Activated CD4-positive, alpha-beta T cell treated with anti-CD3 and anti-CD28 coated beads for 24 hours (primary cell): ENCODE measurements at regions not wholly inside any gene's neighbourhood (a gene's known extent, or its start where the extent isn't known, plus 50 kb on each side); places are given as distances from the start of the nearest gene placed in this dataset.
"Not testable (repeated sequence)": the region's sequence is repeated elsewhere in the genome, so short reads cannot be mapped to it uniquely, and the experiment has no call there.

Source experiments
- DNase-seq, 2 donors: peaks; one replicate each; pipeline ENCODE4 v3.0.0-alpha.2; 2020; ENCODE audit warnings: low read depth in 2 of 2

DNA sequence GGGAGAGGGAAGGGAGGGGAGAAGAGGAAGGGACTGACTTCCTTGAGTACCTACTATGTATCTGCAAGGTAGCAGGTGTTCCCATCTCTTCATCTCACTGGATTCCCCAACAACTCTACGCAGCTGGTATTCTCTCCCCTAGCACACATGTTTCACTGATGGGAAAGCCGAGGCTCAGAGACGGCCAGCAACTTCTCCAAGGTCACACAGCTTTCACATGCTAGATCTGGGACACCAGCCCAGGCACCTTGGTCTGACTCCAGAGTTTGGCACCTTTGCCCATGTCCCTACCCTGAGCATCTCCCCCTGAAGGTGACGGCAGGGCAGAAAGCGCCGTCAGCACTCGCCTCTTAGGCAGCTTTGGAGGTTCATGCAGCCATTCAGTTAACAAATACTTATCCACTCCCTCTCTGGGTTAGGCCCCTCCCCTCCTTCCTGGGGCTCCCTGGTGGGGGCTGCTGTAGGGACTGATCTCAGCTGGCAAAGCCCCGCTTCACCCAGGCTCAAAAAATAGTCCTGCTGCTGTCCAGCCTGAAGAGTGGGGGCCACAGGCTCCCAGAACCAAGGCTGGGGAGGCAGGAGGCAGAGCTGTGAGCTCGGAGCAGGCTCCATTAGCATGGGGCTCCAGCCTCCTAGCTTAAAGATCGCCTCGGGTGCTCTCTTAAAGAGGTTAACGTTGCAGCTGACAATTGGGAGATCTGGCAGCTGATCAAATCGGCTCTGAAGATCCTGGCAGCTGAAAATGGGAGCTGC is 79.4 kb downstream of the IGLL1 start:
- DNase-seq, result no peak

GRCh38 chr22:23499845-23500500 is 80.1 kb downstream of the IGLL1 start:
- DNase-seq, result no peak

- no peak for DNase-seq
Measured at GRCh38 chr22:23498811-23499798, 81.0 kb downstream of the IGLL1 start.

GRCh38 chr22:23497889-23498288 is 82.2 kb downstream of the IGLL1 start:
- not testable (repeated sequence) for DNase-seq

DNA sequence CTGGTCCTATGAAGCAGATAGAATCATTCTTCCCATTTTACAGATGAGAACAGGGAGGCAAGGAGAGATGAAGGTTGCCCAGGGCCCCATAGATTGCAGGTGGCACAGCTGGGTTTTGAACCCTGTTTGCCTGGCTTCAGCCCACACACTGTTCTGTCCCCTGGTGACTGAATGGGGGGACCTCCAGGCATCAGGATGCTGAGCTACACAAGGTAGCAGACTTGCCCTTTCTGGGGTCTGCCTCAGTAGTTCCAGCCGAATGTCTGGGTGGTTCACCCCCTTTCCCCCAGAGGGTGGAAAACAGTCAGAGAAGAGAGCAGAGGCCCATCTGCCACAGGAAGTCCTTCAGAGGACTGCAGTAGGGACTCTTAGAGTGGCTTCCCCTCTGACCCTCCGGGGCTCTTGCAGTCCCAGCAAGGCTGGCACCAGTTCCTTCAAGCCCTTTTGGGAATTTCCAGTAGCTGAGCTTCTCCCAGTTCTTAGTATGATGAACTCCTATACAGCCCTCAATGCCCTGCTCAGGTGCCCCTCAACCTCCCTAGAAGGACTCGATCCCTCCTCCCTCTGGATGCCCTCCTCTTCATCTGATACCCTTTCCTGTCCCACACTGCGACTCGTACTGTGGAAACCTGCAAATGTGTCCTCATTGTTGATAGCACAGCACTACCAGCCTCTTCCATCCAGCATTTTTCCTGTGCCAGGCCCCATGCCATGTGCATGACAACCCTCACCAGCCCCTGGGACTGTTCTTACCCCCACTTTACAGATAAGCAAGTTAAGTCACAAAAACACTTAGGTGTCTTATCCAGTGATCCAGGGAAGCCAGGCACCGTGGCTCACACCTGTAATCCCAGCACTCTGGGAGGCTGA is 82.8 kb downstream of the IGLL1 start:
- DNase-seq, result no peak

- no peak for DNase-seq
Measured at GRCh38 chr22:23496445-23496833, 83.7 kb downstream of the IGLL1 start.

GRCh38 chr22:23495614-23496444 is 84.3 kb downstream of the IGLL1 start:
- DNase-seq, result no peak

DNA sequence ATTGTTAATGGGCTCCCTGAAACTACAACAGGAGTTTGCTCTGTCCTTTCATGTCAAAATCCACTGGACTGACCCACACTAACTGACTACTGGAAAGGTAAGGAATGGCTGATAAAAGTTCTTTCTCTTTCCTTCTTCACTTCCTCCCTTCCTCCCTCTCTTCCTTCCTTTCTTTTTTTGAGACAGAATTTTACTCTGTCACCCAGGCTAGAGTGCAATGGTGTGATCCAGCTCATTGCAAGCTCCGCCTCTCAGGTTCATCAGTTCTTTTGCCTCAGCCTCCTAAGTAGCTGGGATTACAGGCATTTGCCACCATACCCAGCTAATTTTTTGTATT is 85.2 kb downstream of the IGLL1 start:
- no peak for DNase-seq

- DNase-seq, result no peak
Measured at GRCh38 chr22:23485490-23485889, 94.6 kb downstream of the IGLL1 start.

- DNase-seq, result no peak
Measured at GRCh38 chr22:23484651-23485050, 95.4 kb downstream of the IGLL1 start.

GRCh38 chr22:23481369-23481768 is 98.7 kb downstream of the IGLL1 start:
- no peak for DNase-seq

- DNase-seq, result no peak
Measured at GRCh38 chr22:23478175-23478574, 101.9 kb downstream of the IGLL1 start.

DNA sequence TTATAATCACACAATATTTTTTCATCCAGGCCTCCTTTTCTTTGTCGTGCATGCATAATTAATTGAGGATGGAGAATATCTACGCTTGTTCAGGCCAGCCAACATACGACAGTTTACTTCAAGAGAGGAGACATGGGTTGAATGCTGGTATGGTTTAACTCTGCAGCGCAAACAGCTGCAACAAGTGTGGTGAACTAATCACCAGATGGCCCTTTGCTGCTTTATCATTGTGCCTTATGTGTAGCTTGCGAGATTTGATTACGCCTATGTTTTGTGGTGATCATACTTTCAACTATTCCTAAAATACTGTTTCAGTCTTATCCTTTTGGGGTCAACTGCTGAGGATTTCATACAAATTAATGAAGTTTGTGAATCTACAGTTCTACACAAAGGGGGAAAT is 105.6 kb downstream of the IGLL1 start:
- not testable (repeated sequence) for DNase-seq

DNA sequence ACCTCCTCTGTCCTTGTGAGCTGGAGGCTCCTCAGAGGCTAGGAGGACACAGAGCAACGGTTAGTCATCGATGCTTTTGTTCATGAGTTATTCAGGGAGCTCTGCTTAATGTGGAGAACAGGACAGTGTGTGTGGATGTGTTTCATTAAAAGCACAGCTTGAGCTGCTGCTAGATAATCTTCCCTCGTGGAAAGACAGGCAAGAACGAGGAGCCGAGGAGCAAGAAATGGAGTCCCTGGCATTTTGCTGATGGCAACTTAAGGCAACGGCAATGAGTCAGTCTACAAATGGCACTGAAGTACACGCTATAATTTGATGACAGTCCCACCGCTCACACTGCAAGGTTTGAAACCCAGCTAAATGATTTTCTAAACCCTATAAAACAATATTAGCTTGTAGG is 106.2 kb downstream of the IGLL1 start:
- DNase-seq, result no peak

DNA sequence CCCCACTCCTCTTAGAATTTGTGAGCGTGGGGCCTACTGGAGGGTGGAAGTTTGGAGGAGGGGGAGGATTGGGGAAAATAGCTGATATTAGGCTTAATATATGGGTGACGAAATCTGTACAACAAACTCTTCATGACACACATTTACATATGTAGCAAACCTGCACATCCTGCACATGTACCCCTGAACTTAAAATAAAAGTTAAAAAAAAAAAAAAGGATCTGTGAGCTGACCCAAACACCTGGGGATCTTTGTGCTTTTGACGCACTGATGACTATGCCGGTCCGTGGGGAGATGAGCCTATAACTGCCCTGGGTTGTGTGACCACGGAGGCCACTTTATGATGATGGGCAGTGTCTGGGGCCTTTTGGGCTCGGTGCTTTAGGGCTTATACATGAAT is 107.7 kb downstream of the IGLL1 start:
- DNase-seq, result not testable (repeated sequence)

DNA sequence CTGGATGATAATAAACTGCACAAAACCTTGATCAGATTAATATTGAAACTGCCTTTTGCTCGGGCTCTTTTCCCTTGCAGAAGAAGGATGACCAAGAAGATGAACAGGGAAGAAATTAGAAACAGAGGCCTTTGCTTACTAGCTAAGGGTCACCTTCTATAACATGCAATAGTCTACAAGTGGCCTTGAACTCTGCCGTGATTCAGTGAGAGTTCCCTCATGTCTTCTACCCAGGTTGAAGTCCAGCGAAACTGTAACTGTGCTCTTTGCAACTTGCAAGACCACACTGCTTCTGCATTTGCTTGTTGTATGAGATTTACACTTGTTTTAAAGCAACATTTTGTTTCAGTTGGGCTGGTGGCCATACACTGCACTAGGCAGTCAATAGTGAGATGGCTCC is 108.4 kb downstream of the IGLL1 start:
- no peak for DNase-seq

DNA sequence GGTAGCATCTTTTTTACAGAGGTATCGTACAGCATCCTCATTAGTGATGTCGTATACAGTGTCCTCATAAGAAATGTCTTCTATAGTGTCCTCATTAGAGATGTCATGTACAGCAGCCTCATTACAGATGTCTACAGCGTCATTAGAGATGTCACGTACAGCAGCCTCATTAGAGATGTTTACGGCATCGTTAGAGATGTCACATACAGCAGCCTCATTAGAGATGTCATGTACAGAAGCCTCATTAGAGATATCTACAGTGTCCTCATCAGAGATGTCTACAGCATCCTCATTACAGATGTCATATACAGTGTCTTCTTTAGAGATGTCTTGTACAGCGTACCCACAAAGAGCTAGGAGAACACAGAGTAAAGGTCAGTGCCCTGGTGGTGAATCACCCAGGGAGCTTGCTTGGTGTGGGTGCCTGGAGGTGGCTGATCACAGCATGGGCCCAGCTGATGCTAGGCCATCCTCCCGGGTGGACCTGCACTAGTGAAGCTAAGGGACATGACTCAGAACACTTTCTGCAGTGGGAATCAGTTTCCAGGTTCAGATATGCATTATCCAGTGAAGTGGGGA is 109.2 kb downstream of the IGLL1 start:
- no peak for DNase-seq

- DNase-seq, result no peak
Measured at GRCh38 chr22:23467721-23468294, 112.3 kb downstream of the IGLL1 start.

DNA sequence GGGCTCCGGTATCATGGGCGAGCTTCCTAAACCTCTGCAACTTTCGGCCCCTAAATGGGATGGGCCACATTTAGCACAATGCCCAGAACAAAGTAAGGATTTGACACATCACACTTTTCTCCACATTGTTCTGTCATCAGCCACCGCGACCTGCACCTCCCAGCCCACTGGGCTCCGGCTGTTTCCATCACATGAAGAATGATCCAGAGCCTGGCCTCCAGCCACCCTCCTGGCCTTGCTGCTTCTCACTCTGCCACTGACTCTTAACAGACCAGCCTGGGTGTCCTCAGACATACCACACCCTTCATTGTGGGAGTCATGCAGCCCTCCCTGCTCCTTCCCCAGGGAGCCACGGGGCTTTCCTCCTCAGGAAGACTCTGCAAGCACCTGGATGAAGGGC is 113.7 kb downstream of the IGLL1 start:
- no peak for DNase-seq

DNA sequence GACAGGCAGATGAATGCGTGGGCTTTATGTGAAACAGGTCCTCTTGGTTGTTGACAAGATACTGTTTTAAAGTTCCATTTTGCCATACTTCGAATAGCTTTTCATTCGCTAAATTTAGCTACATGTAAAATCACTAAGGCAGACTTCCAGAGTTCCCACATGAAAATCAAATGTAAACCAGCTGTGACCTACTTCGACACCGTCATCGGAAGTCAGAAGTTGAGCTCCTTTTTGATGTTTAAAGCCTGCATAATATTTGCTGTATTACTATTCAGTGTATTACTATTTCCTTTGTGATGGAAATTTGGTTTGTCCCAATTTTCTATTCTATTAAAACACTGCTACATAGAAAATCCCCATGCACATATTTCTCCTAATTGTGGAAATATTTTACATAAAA is 115.3 kb downstream of the IGLL1 start:
- not testable (repeated sequence) for DNase-seq
